IMR-90 (cell line): ENCODE measurements at regions not wholly inside any gene's neighbourhood (a gene's known extent, or its start where the extent isn't known, plus 50 kb on each side); places are given as distances from the start of the nearest gene placed in this dataset.

ENCODE experiments used
- ATAC-seq: fragments of 200-7000 bp; cut with Tn5 transposase; 2 replicates; pipeline ENCODE4 v1.9.1; 2020; ENCODE audit warnings: low read depth, mild to moderate bottlenecking, moderate library complexity
- BruUV-seq: library from RNA; stranded (reverse); fragments of 400-500 nt; replicated peaks from 2 replicates; lab custom pipeline; 2021; lab: Mats Ljungman, UMichigan
- CTCF ChIA-PET: fragments of 300-600 bp; formaldehyde crosslinking; extraction: SDS; loops from one replicate; lab custom pipeline; 2021; ENCODE audit warnings: antibody characterized with exemption; lab: Yijun Ruan, JAX
- POLR2A ChIA-PET: fragments of 300-600 bp; sonication (Branson Sonifier 250); formaldehyde crosslinking; loops from one replicate; lab custom pipeline; 2022; ENCODE audit warnings: antibody characterized with exemption; ENCODE audit not compliant: unreplicated experiment; lab: Charles Lee
- DNase-seq: peaks from one replicate; pipeline ENCODE4 v3.0.0; 2013
- H2AFZ ChIP-seq: replicated peaks from 2 replicates; pipeline ENCODE3; 2013; ENCODE audit warnings: low read length, mild to moderate bottlenecking; ENCODE audit not compliant: poor library complexity
- H2AK5ac ChIP-seq: 2 replicates; pipeline ENCODE4 v1.6.1; 2013; ENCODE audit warnings: low read depth, low read length, inconsistent platforms
- H2AK9ac ChIP-seq: replicated peaks from 2 replicates; pipeline ENCODE3; 2013; ENCODE audit warnings: mild to moderate bottlenecking, low read depth, low read length, moderate library complexity; ENCODE audit not compliant: poor library complexity
- H2BK120ac ChIP-seq: 2 replicates; pipeline ENCODE4 v1.6.1; 2013; ENCODE audit warnings: low read depth, low read length, inconsistent platforms
- H2BK15ac ChIP-seq: 3 replicates; pipeline ENCODE4 v1.6.1; 2013; ENCODE audit warnings: low read depth, low read length, inconsistent platforms
- H2BK20ac ChIP-seq: 2 replicates; pipeline ENCODE4 v1.6.1; 2013; ENCODE audit warnings: low read depth, mild to moderate bottlenecking, inconsistent platforms, low read length, moderate library complexity
- H2BK5ac ChIP-seq: 2 replicates; pipeline ENCODE4 v1.6.1; 2013; ENCODE audit warnings: mild to moderate bottlenecking, low read depth, low read length, inconsistent platforms; ENCODE audit not compliant: poor library complexity, severe bottlenecking
- H3K14ac ChIP-seq: replicated peaks from 2 replicates; pipeline ENCODE4 v1.6.1; 2013; ENCODE audit warnings: low read depth, low read length, inconsistent platforms
- H3K18ac ChIP-seq: 2 replicates; pipeline ENCODE4 v1.6.1; 2013; ENCODE audit warnings: low read depth, low read length, control low read depth
- H3K23ac ChIP-seq: 2 replicates; pipeline ENCODE4 v1.6.1; 2013; ENCODE audit warnings: low read depth, low read length, inconsistent platforms
- H3K27ac ChIP-seq: 2 replicates; pipeline ENCODE4 v1.5.1; 2013; ENCODE audit warnings: mild to moderate bottlenecking, control low read depth, low read length; ENCODE audit not compliant: insufficient read depth
- H3K27me3 ChIP-seq: 2 replicates; pipeline ENCODE4 v1.6.1; 2013; ENCODE audit warnings: low read length; ENCODE audit not compliant: control insufficient read depth, insufficient read depth
- H3K36me3 ChIP-seq: 2 replicates; pipeline ENCODE4 v1.6.1; 2013; ENCODE audit warnings: low read length, mixed read lengths; ENCODE audit not compliant: control insufficient read depth, insufficient read depth
- H3K4ac ChIP-seq: 2 replicates; pipeline ENCODE4 v1.6.1; 2013; ENCODE audit warnings: low read depth, low read length, inconsistent platforms
- H3K4me1 ChIP-seq: 2 replicates; pipeline ENCODE4 v1.6.1; 2013; ENCODE audit warnings: low read length, mixed read lengths; ENCODE audit not compliant: control insufficient read depth, insufficient read depth
- H3K4me2 ChIP-seq: 2 replicates; pipeline ENCODE4 v1.6.1; 2013; ENCODE audit warnings: low read depth, mild to moderate bottlenecking, control low read depth, low read length, moderate library complexity
- H3K4me3 ChIP-seq: 2 replicates; pipeline ENCODE4 v1.5.1; 2013; ENCODE audit warnings: low read depth, mild to moderate bottlenecking, control low read depth, low read length, moderate library complexity; ENCODE audit not compliant: insufficient read depth
- H3K56ac ChIP-seq: 2 replicates; pipeline ENCODE4 v1.6.1; 2013; ENCODE audit warnings: low read length, inconsistent platforms; ENCODE audit not compliant: insufficient read depth; ENCODE audit errors: extremely low read depth
- H3K79me1 ChIP-seq, 2 experiments: 2 replicates each; pipeline ENCODE4 v1.6.1; 2013; ENCODE audit warnings: low read length in 2 of 2, inconsistent platforms in 1 of 2, low read depth in 1 of 2
- H3K9ac ChIP-seq: 2 replicates; pipeline ENCODE4 v1.6.1; 2013; ENCODE audit warnings: low read depth, low read length, control low read depth
- H3K9me1 ChIP-seq: 2 replicates; pipeline ENCODE4 v1.6.1; 2013; ENCODE audit warnings: low read length, inconsistent platforms; ENCODE audit not compliant: insufficient read depth
- H3K9me3 ChIP-seq: 2 replicates; pipeline ENCODE4 v1.6.1; 2013; ENCODE audit warnings: low read length; ENCODE audit not compliant: control insufficient read depth, insufficient read depth
- H4K20me1 ChIP-seq: 2 replicates; pipeline ENCODE4 v1.6.1; 2013; ENCODE audit warnings: low read length, inconsistent platforms; ENCODE audit not compliant: insufficient read depth
- H4K5ac ChIP-seq: 2 replicates; pipeline ENCODE4 v1.6.1; 2013; ENCODE audit warnings: mild to moderate bottlenecking, low read depth, low read length, control low read depth
- H4K8ac ChIP-seq, 2 experiments: 2 replicates each; pipeline ENCODE4 v1.6.1; 2013; ENCODE audit warnings: low read depth in 2 of 2, low read length in 2 of 2, control low read depth in 1 of 2, inconsistent platforms in 1 of 2
- H4K91ac ChIP-seq: 2 replicates; pipeline ENCODE4 v1.6.1; 2013; ENCODE audit warnings: low read depth, low read length, inconsistent platforms; ENCODE audit not compliant: insufficient read depth
- BHLHE40 ChIP-seq: fragments of 150-350 bp; IDR thresholded peaks from 2 replicates; pipeline ENCODE4 v1.6.1; 2016; ENCODE audit warnings: mild to moderate bottlenecking, low read depth, low read length
- CEBPB ChIP-seq: IDR thresholded peaks from 2 replicates; pipeline ENCODE4 v1.6.1; 2012; ENCODE audit warnings: low read depth, low read length, improper control_type of control experiment
- CHD1 ChIP-seq: IDR thresholded peaks from 2 replicates; pipeline ENCODE4 v1.6.1; 2012; ENCODE audit warnings: low read depth, low read length, improper control_type of control experiment
- CTCF ChIP-seq: conservative IDR thresholded peaks from 2 replicates; pipeline ENCODE4 v1.5.1; 2012; ENCODE audit warnings: mild to moderate bottlenecking, low read depth, low read length, improper control_type of control experiment
- ELK1 ChIP-seq: fragments of 150-350 bp; IDR thresholded peaks from 2 replicates; pipeline ENCODE4 v1.6.1; 2016; ENCODE audit warnings: low read depth, mild to moderate bottlenecking, low read length, moderate library complexity, borderline replicate concordance
- FOS ChIP-seq: fragments of 150-350 bp; IDR thresholded peaks from 2 replicates; pipeline ENCODE4 v1.6.1; 2016; ENCODE audit warnings: low read depth, low read length
- MAFK ChIP-seq: IDR thresholded peaks from 2 replicates; pipeline ENCODE4 v1.6.1; 2012; ENCODE audit warnings: low read depth, low read length, improper control_type of control experiment
- MAZ ChIP-seq: IDR thresholded peaks from 2 replicates; pipeline ENCODE4 v1.6.1; 2012; ENCODE audit warnings: low read depth, mild to moderate bottlenecking, low read length, improper control_type of control experiment, moderate library complexity, borderline replicate concordance
- MXI1 ChIP-seq: IDR thresholded peaks from 2 replicates; pipeline ENCODE4 v1.6.1; 2012; ENCODE audit warnings: low read depth, mild to moderate bottlenecking, low read length, moderate library complexity, borderline replicate concordance
- NFE2L2 ChIP-seq: fragments of 150-350 bp; IDR thresholded peaks from 2 replicates; pipeline ENCODE4 v1.6.1; 2016; ENCODE audit warnings: low read depth, mild to moderate bottlenecking, low read length
- POLR2A ChIP-seq: IDR thresholded peaks from 2 replicates; pipeline ENCODE4 v1.6.1; 2012; ENCODE audit warnings: mild to moderate bottlenecking, low read depth, low read length
- RAD21 ChIP-seq: IDR thresholded peaks from 2 replicates; pipeline ENCODE4 v1.6.1; 2012; ENCODE audit warnings: low read length, improper control_type of control experiment
- RCOR1 ChIP-seq: IDR thresholded peaks from 2 replicates; pipeline ENCODE4 v1.6.1; 2012; ENCODE audit warnings: mild to moderate bottlenecking, low read length, improper control_type of control experiment; ENCODE audit not compliant: insufficient replicate concordance
- RFX5 ChIP-seq: IDR thresholded peaks from 2 replicates; pipeline ENCODE4 v1.8.0; 2012; ENCODE audit warnings: low read depth, mild to moderate bottlenecking, low read length, moderate library complexity
- SMC3 ChIP-seq: fragments of 150-350 bp; IDR thresholded peaks from 2 replicates; pipeline ENCODE4 v1.6.1; 2016; ENCODE audit warnings: low read depth, mild to moderate bottlenecking, antibody characterized with exemption, low read length, moderate library complexity
- USF2 ChIP-seq: fragments of 150-350 bp; IDR thresholded peaks from 2 replicates; pipeline ENCODE4 v1.6.1; 2017; ENCODE audit warnings: mild to moderate bottlenecking, antibody characterized with exemption, low read length, low read depth
- WGBS, 2 experiments: methylation state at CpG; one replicate each; pipeline versions ENCODE4 v1.1.5 to v1.1.7; 2013; ENCODE audit warnings: missing lambda C conversion rate in 2 of 2; ENCODE audit not compliant: insufficient read length in 1 of 2; ENCODE audit errors: extremely low coverage in 2 of 2; 5-methylcytosine and 5-hydroxymethylcytosine counted together
- dilution Hi-C: fragments of 300-500 bp; cut with HindIII; formaldehyde crosslinking; loops from one replicate; pipeline ENCODE4 v1.14.3; 2018; ENCODE audit warnings: low sequenced_read_pairs; ENCODE audit not compliant: unreplicated experiment
- in situ Hi-C: fragments of 300-500 bp; cut with MboI; formaldehyde crosslinking; loops from 3 replicates; pipeline ENCODE4 v1.14.3; 2019; ENCODE audit warnings: low sequenced_read_pairs, inconsistent platforms, mixed read lengths
- intact Hi-C: fragments of 100-400 bp; cut with micrococcal nuclease; formaldehyde crosslinking; loops from 2 replicates; pipeline ENCODE4 v1.10.0; 2022

- dilution Hi-C loops (no loop called here), in situ Hi-C loops (no loop called here), intact Hi-C loops (no loop called here)
- DNase-seq (no peak), ATAC-seq (no peak)
- ChIA-PET POLR2A (no interaction called here), CTCF (no interaction called here)
- Histone ChIP-seq H2BK15ac (no peak overlapping the region), H4K8ac (no peak overlapping the region), H3K27me3 (no peaks in the 10 kb centered on the region), H3K56ac (no peak overlapping the region), H3K14ac (no peak overlapping the region), H3K23ac (no peak overlapping the region), H2AK9ac (no peak overlapping the region), H3K9me1 (no peaks in the 10 kb centered on the region), H2BK120ac (no peak overlapping the region), H3K9me3 (peaks cover 39% of the 10 kb centered on the region), H4K20me1 (no peaks in the 10 kb centered on the region), H2BK5ac (no peak overlapping the region), H2AK5ac (no peak overlapping the region), H2BK20ac (no peak overlapping the region), H3K36me3 (no peaks in the 10 kb centered on the region), H3K27ac (no peak overlapping the region), H2AFZ (no peak overlapping the region), H3K4me1 (no peaks in the 10 kb centered on the region), H4K5ac (no peak overlapping the region), H3K4ac (no peak overlapping the region), H3K18ac (no peak overlapping the region), H3K9ac (no peak overlapping the region), H4K91ac (no peak overlapping the region), H3K4me2 (no peak overlapping the region), H3K4me3 (no peak overlapping the region), H3K79me1 (no peaks in the 10 kb centered on the region)
- no TSS peak for BruUV-seq
- WGBS, 2 experiments: 80% methylated on average over 1 of the region's 6 CpGs; no CpG with 5 or more reads in 1 of the 2 experiments
- no peak for TF ChIP-seq MXI1
- no peak for TF ChIP-seq RAD21
- no peak for TF ChIP-seq FOS
- TF ChIP-seq SMC3: no peak
- TF ChIP-seq RFX5: no peak
- TF ChIP-seq MAZ: no peak
- TF ChIP-seq RCOR1: no peak
- no peak for TF ChIP-seq MAFK
- no peak for TF ChIP-seq CEBPB
- no peak for TF ChIP-seq CTCF
- TF ChIP-seq CHD1: no peak
- TF ChIP-seq USF2: no peak
- no peak for TF ChIP-seq NFE2L2
- TF ChIP-seq BHLHE40: no peak
- no peak for TF ChIP-seq POLR2A
- no peak for TF ChIP-seq ELK1
Measured at GRCh38 chr5:3888310-3888709, 292.7 kb downstream of the IRX1 start.
